SJSA1 (cell line): ENCODE measurements at regions not wholly inside any gene's neighbourhood (a gene's known extent, or its start where the extent isn't known, plus 50 kb on each side); places are given as distances from the start of the nearest gene placed in this dataset.

ENCODE experiments used
- DNase-seq, 2 experiments: peaks; one replicate each; pipeline ENCODE4 v3.0.0-alpha.2; 2015 to 2020; ENCODE audit warnings: low spot score in 2 of 2, low read depth in 1 of 2
- H3K27ac ChIP-seq: fragments of 250-450 bp; sonication (Bioruptor Pico); 2 replicates; pipeline ENCODE4 v1.5.1; 2020; ENCODE audit warnings: mild to moderate bottlenecking, moderate library complexity
- H3K27me3 ChIP-seq: fragments of 250-450 bp; sonication (Bioruptor Pico); replicated peaks from 2 replicates; pipeline ENCODE4 v1.5.1; 2020; ENCODE audit warnings: mild to moderate bottlenecking, moderate library complexity
- H3K36me3 ChIP-seq: fragments of 250-450 bp; sonication (Bioruptor Pico); 2 replicates; pipeline ENCODE4 v1.5.1; 2020; ENCODE audit warnings: mild to moderate bottlenecking
- H3K4me1 ChIP-seq: fragments of 250-450 bp; sonication (Bioruptor Pico); replicated peaks from 2 replicates; pipeline ENCODE4 v1.6.1; 2021; ENCODE audit warnings: mild to moderate bottlenecking
- H3K4me3 ChIP-seq: fragments of 250-450 bp; sonication (Bioruptor Pico); 2 replicates; pipeline ENCODE4 v1.5.1; 2020; ENCODE audit warnings: mild to moderate bottlenecking
- H3K9me3 ChIP-seq: fragments of 250-450 bp; sonication (Bioruptor Pico); replicated peaks from 2 replicates; pipeline ENCODE4 v1.5.1; 2020; ENCODE audit warnings: mild to moderate bottlenecking

DNA sequence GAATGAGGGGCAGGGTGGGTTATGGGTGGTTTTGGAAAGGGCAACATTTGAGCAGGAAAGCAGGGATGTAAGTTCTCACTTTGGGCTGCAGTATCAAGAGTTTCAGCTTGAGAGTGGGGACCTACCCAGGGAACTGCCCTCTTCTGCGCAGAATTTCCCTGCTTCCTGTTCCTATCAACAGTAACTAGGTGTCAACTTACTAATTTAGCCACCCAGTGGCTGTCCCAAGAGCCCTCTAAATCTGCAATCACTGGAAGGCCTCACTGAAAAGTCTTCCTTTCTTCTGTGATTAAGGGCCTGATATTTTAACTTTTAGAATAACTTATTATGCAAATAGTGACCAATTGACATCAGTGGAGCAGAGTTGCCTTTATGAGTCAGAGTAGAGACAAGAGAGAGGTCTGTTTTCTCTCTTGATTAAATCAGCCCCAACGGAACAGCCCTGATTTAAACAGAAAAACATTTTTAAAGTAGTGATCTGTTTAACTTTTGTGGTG, 118.2 kb upstream of the RIPOR2 start:
- no peak overlapping the region for H3K4me3 ChIP-seq
- peaks cover 30% of the 10 kb centered on the region for H3K4me1 ChIP-seq
- H3K27me3 ChIP-seq: no peaks in the 10 kb centered on the region
- no peaks in the 10 kb centered on the region for H3K9me3 ChIP-seq
- no peak for DNase-seq
- peak overlapping the region; percentile 59 for H3K27ac ChIP-seq
- no peaks in the 10 kb centered on the region for H3K36me3 ChIP-seq

- Histone ChIP-seq H3K27ac (peak overlapping the region; percentile 59), H3K36me3 (no peaks in the 10 kb centered on the region), H3K27me3 (no peaks in the 10 kb centered on the region), H3K9me3 (no peaks in the 10 kb centered on the region), H3K4me3 (no peak overlapping the region), H3K4me1 (peaks cover 30% of the 10 kb centered on the region)
- peak in 1 of 2 experiments; percentile 56 for DNase-seq
These were observed 118.7 kb upstream of the RIPOR2 start for GRCh38 chr6:25054469-25054868.

- no peaks in the 10 kb centered on the region for H3K27me3 ChIP-seq
- H3K36me3 ChIP-seq: no peaks in the 10 kb centered on the region
- peaks cover 18% of the 10 kb centered on the region for H3K4me1 ChIP-seq
- no peak for DNase-seq
- H3K9me3 ChIP-seq: no peaks in the 10 kb centered on the region
- no peak overlapping the region for H3K4me3 ChIP-seq
- no peak overlapping the region for H3K27ac ChIP-seq
These were observed 120.4 kb upstream of the RIPOR2 start for GRCh38 chr6:25056130-25056529.

- Histone ChIP-seq H3K9me3 (no peaks in the 10 kb centered on the region), H3K4me3 (no peak overlapping the region), H3K27ac (no peak overlapping the region), H3K27me3 (no peaks in the 10 kb centered on the region), H3K36me3 (no peaks in the 10 kb centered on the region), H3K4me1 (peaks cover 18% of the 10 kb centered on the region)
- DNase-seq: no peak
These were observed 121.5 kb upstream of the RIPOR2 start for GRCh38 chr6:25057111-25057905.

DNA sequence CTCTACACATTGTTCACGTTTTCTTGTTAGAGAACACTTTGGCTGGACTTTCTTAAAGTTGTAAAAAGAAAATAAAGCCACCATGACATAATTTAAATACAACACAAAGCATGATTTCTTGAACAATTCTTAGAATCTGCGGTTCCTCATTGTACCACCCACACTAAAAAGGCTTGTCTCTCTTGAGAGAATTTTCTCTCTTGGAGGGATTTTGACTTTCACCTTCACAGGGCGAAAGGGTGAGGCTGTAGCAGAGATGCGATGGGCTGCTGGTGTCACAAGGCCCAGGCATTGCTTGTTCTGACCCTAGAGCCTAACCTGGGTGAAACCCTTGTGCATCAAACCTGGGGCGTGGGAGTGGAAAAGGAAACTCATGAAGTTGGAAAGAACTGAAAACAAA, 122.7 kb upstream of the RIPOR2 start:
- Histone ChIP-seq H3K27ac (no peak overlapping the region), H3K4me3 (no peak overlapping the region), H3K36me3 (no peaks in the 10 kb centered on the region), H3K27me3 (no peaks in the 10 kb centered on the region), H3K4me1 (peaks cover 16% of the 10 kb centered on the region), H3K9me3 (no peaks in the 10 kb centered on the region)
- no peak for DNase-seq

GRCh38 chr6:25058941-25059340, 123.2 kb upstream of the RIPOR2 start:
- no peak overlapping the region for H3K4me3 ChIP-seq
- H3K4me1 ChIP-seq: peaks cover 11% of the 10 kb centered on the region
- H3K27ac ChIP-seq: no peak overlapping the region
- DNase-seq: no peak
- H3K9me3 ChIP-seq: no peaks in the 10 kb centered on the region
- no peaks in the 10 kb centered on the region for H3K27me3 ChIP-seq
- no peaks in the 10 kb centered on the region for H3K36me3 ChIP-seq

- no peak for DNase-seq
- Histone ChIP-seq H3K4me1 (no peaks in the 10 kb centered on the region), H3K27ac (no peak overlapping the region), H3K36me3 (no peaks in the 10 kb centered on the region), H3K27me3 (no peaks in the 10 kb centered on the region), H3K9me3 (no peaks in the 10 kb centered on the region), H3K4me3 (no peak overlapping the region)
These were observed 124.8 kb upstream of the RIPOR2 start for GRCh38 chr6:25060522-25060921.

GRCh38 chr6:25061289-25061936, 125.7 kb upstream of the RIPOR2 start:
- no peak overlapping the region for H3K27ac ChIP-seq
- H3K9me3 ChIP-seq: no peaks in the 10 kb centered on the region
- no peak overlapping the region for H3K4me3 ChIP-seq
- H3K4me1 ChIP-seq: no peaks in the 10 kb centered on the region
- DNase-seq: peak in 1 of 2 experiments; percentile 14
- no peaks in the 10 kb centered on the region for H3K27me3 ChIP-seq
- no peaks in the 10 kb centered on the region for H3K36me3 ChIP-seq

DNA sequence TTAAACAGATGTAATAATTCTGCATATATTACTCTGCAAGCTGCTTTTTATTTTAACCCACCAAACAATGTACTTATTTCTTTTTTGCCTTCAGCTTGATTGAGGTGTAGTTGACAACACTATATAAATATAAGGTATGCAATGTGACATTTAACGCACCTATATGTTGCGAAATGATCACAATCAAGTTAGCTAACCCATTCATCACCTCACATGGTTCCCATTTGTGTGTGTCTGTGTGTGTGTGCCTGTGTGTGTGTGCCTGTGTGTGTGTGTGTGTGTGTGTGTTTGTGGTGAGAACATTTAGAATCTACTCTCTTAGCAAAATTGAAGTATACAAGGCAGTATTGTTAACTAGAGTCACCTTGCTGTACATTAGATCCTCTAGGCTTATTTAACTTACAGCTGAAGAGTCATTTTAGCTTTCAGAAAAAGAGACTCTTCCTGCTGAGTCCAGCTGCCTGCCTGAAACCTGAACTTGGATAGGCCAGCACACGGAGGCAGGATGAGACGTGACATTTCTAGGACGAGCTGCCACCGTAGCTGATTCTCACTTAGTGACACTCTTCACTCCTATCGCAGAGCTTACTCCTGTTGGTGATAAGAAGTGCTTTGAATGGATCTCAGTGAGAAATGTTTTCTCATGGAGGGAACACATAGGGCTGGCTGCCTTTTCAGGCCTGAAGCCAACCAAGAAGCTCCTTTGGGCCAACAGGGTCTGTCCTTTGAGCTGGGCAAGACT, 126.5 kb upstream of the RIPOR2 start:
- no peaks in the 10 kb centered on the region for H3K4me1 ChIP-seq
- no peak overlapping the region for H3K27ac ChIP-seq
- H3K27me3 ChIP-seq: no peaks in the 10 kb centered on the region

GRCh38 chr6:25064006-25064405, 128.2 kb upstream of the RIPOR2 start:
- Histone ChIP-seq H3K27ac (no peak overlapping the region), H3K36me3 (no peaks in the 10 kb centered on the region), H3K9me3 (no peaks in the 10 kb centered on the region), H3K4me1 (no peaks in the 10 kb centered on the region), H3K27me3 (no peaks in the 10 kb centered on the region), H3K4me3 (no peak overlapping the region)
- DNase-seq: no peak

More for the DNA sequence above, 126.5 kb upstream of the RIPOR2 start:
- no peak for DNase-seq
- H3K36me3 ChIP-seq: no peaks in the 10 kb centered on the region
- no peaks in the 10 kb centered on the region for H3K9me3 ChIP-seq
- H3K4me3 ChIP-seq: no peak overlapping the region

DNA sequence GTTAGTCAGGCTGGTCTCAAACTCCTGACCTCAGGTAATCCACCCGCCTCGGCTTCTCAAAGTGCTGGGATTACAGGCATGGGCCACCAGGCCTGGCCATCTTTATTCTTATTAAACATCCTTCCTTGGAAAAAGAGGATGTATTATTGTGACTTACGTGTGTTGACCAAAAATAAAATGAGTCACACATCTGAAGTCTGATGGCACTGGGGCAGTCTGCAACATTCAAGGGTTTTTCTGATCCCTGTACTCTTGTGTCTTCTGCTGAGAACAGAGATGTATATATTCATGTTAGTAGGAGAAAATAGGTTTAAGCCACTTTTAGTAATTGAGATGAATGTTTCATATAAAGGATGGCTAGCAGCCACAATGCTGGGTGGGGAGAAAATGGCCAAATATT, 129.9 kb upstream of the RIPOR2 start:
- no peaks in the 10 kb centered on the region for H3K4me1 ChIP-seq
- H3K27me3 ChIP-seq: no peaks in the 10 kb centered on the region
- H3K36me3 ChIP-seq: no peaks in the 10 kb centered on the region
- no peak overlapping the region for H3K27ac ChIP-seq
- no peaks in the 10 kb centered on the region for H3K9me3 ChIP-seq
- DNase-seq: no peak
- no peak overlapping the region for H3K4me3 ChIP-seq

- H3K27me3 ChIP-seq: no peaks in the 10 kb centered on the region
- H3K36me3 ChIP-seq: no peaks in the 10 kb centered on the region
- H3K4me3 ChIP-seq: no peak overlapping the region
- no peak for DNase-seq
- no peaks in the 10 kb centered on the region for H3K4me1 ChIP-seq
- no peaks in the 10 kb centered on the region for H3K9me3 ChIP-seq
- no peak overlapping the region for H3K27ac ChIP-seq
These were observed 130.8 kb upstream of the RIPOR2 start for GRCh38 chr6:25066593-25066992.

DNA sequence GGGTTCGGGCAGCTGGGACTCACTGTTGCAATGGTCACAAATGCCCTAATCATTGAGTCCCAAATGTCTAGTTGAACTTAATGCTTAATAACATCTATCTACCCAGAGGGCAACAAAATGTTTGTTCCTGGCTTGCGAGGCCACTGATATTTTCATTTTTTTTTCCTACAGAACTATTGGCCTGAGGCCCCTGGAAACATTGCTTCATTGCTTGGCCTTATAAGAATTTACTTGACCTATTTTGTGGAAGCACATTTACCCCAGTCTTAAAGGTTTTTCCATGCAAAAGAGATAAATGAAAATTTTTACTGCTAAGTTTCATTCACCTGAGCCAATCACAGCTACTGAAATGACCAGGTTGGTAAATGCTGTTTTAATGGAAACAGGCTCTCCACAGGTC, 133.1 kb upstream of the RIPOR2 start:
- Histone ChIP-seq H3K36me3 (no peaks in the 10 kb centered on the region), H3K4me3 (no peak overlapping the region), H3K27me3 (no peaks in the 10 kb centered on the region), H3K4me1 (no peaks in the 10 kb centered on the region), H3K27ac (no peak overlapping the region), H3K9me3 (no peaks in the 10 kb centered on the region)
- DNase-seq: no peak
